Endodermal cell (in vitro differentiated cells): ENCODE measurements at regions not wholly inside any gene's neighbourhood (a gene's known extent, or its start where the extent isn't known, plus 50 kb on each side); places are given as distances from the start of the nearest gene placed in this dataset.

ENCODE experiments used
- DNase-seq: peaks from one replicate; pipeline ENCODE4 v3.0.0-alpha.2; 2017
- H3K27ac ChIP-seq: 2 replicates; pipeline ENCODE4 v1.5.1; 2013; ENCODE audit warnings: mild to moderate bottlenecking, low read depth, low read length, moderate library complexity
- H3K27me3 ChIP-seq: 2 replicates; pipeline ENCODE4 v1.6.1; 2013; ENCODE audit warnings: mild to moderate bottlenecking, low read length, moderate library complexity; ENCODE audit not compliant: insufficient read depth, control insufficient read depth, poor library complexity, severe bottlenecking
- H3K36me3 ChIP-seq: 2 replicates; pipeline ENCODE4 v1.7.0; 2013; ENCODE audit warnings: mild to moderate bottlenecking, low read length, moderate library complexity; ENCODE audit not compliant: control insufficient read depth, insufficient read depth
- H3K4me1 ChIP-seq: one replicate; pipeline ENCODE4 v1.7.0; 2013; ENCODE audit warnings: low read length; ENCODE audit not compliant: control insufficient read depth, insufficient read depth
- H3K4me3 ChIP-seq: 2 replicates; pipeline ENCODE4 v1.5.1; 2013; ENCODE audit warnings: mild to moderate bottlenecking, low read length, moderate library complexity
- H3K9ac ChIP-seq: 2 replicates; pipeline ENCODE4 v1.6.1; 2013; ENCODE audit warnings: mild to moderate bottlenecking, low read length, moderate library complexity; ENCODE audit not compliant: poor library complexity, severe bottlenecking; ENCODE audit errors: extremely low read depth
- H3K9me3 ChIP-seq: 2 replicates; pipeline ENCODE4 v1.6.1; 2013; ENCODE audit warnings: mild to moderate bottlenecking, low read length, moderate library complexity; ENCODE audit not compliant: control insufficient read depth
- H3K27ac Mint-ChIP-seq: 2 replicates; pipeline ENCODE4 v1.8.0; 2020; ENCODE audit warnings: mixed read lengths
- H3K27me3 Mint-ChIP-seq: 2 replicates; pipeline ENCODE4 v1.8.0; 2021; ENCODE audit warnings: mild to moderate bottlenecking, mixed read lengths; ENCODE audit not compliant: insufficient read depth
- H3K36me3 Mint-ChIP-seq: 2 replicates; pipeline ENCODE4 v1.8.0; 2020; ENCODE audit warnings: low read depth, mixed read lengths
- H3K4me1 Mint-ChIP-seq: 2 replicates; pipeline ENCODE4 v1.8.0; 2020; ENCODE audit warnings: mixed read lengths
- H3K4me3 Mint-ChIP-seq: 2 replicates; pipeline ENCODE4 v1.8.0; 2020; ENCODE audit warnings: mild to moderate bottlenecking, moderate library complexity, mixed read lengths
- H3K9me3 Mint-ChIP-seq: 2 replicates; pipeline ENCODE4 v1.8.0; 2020; ENCODE audit warnings: mild to moderate bottlenecking, mixed read lengths
- WGBS, 2 experiments: methylation state at CpG; one replicate each; pipeline versions ENCODE4 v1.1.5 to v1.1.7; 2013; ENCODE audit warnings: missing lambda C conversion rate in 2 of 2, mixed read lengths in 1 of 2; ENCODE audit not compliant: insufficient coverage in 1 of 2, insufficient read length in 1 of 2; 5-methylcytosine and 5-hydroxymethylcytosine counted together
- TF ChIP-seq, protein P1 (sequence below): fragments of 200-600 bp; sonication (generic); conservative IDR thresholded peaks from 2 replicates; pipeline ENCODE4 v1.5.0; 2021; ENCODE audit warnings: antibody characterized with exemption, mild to moderate bottlenecking

DNA sequence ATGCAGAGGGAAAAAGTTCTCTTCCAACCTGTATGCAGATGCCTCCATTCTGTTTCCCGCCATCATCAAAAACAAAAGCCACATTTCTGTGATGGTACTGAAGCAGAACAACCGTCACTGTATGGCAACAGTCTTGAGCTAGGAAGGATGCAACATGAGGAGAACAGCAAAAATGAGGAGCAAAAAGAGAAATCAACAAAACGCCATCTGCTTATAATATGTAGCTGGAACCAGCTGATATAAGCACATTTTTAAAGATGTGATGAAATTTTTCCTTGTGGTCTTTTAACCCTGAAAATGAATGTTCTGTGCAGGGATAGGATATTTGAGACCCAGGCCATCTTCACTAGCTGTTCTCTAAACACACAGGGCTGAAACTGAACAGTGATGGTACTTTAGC lies 287.0 kb downstream of the ZIC4 start:
- 78 to 90% methylated on average over 2 to 3 of the region's 3 CpGs for WGBS, 2 experiments
- Mint-ChIP-seq H3K4me1 (no peaks in the 10 kb centered on the region), H3K4me3 (no peak overlapping the region), H3K27ac (no peak overlapping the region), H3K9me3 (no peaks in the 10 kb centered on the region), H3K36me3 (no peaks in the 10 kb centered on the region), H3K27me3 (no peaks in the 10 kb centered on the region)
- Histone ChIP-seq H3K27me3 (no peaks in the 10 kb centered on the region), H3K4me3 (no peak overlapping the region), H3K36me3 (no peaks in the 10 kb centered on the region), H3K9me3 (no peaks in the 10 kb centered on the region), H3K27ac (no peak overlapping the region), H3K4me1 (no peaks in the 10 kb centered on the region), H3K9ac (no peak overlapping the region)
- TF ChIP-seq, protein P1, sequence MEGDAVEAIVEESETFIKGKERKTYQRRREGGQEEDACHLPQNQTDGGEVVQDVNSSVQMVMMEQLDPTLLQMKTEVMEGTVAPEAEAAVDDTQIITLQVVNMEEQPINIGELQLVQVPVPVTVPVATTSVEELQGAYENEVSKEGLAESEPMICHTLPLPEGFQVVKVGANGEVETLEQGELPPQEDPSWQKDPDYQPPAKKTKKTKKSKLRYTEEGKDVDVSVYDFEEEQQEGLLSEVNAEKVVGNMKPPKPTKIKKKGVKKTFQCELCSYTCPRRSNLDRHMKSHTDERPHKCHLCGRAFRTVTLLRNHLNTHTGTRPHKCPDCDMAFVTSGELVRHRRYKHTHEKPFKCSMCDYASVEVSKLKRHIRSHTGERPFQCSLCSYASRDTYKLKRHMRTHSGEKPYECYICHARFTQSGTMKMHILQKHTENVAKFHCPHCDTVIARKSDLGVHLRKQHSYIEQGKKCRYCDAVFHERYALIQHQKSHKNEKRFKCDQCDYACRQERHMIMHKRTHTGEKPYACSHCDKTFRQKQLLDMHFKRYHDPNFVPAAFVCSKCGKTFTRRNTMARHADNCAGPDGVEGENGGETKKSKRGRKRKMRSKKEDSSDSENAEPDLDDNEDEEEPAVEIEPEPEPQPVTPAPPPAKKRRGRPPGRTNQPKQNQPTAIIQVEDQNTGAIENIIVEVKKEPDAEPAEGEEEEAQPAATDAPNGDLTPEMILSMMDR = no peak
- no peak for DNase-seq

DNA sequence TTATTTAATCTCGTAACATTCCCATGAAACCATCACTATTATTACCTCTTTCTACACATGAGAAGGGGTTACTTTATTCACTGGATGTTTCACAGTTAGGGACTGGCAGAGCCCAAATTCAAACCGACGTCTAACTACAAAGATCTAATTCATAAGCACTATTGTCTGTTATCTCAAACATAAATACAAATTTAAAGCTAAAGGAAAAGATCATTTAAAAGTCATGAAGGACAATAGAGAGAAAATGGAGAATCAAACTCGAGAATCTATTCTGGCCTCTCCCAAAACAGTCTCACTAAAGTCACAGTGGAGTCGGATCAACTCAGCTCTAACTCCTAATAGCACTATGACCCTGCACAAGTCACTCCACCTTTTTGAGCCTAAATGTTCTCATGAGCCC lies 287.7 kb downstream of the ZIC4 start:
- WGBS, 2 experiments = 85 to 89% methylated on average over 3 to 5 of the region's 5 CpGs
- no peak overlapping the region for H3K9ac ChIP-seq
- no peak overlapping the region for H3K27ac ChIP-seq
- Mint-ChIP-seq H3K27me3 (no peaks in the 10 kb centered on the region), H3K9me3 (no peaks in the 10 kb centered on the region), H3K4me3 (no peak overlapping the region), H3K27ac (no peak overlapping the region), H3K36me3 (no peaks in the 10 kb centered on the region), H3K4me1 (no peaks in the 10 kb centered on the region)
- H3K27me3 ChIP-seq = no peaks in the 10 kb centered on the region
- no peaks in the 10 kb centered on the region for H3K9me3 ChIP-seq
- TF ChIP-seq, protein P1 = no peak
- H3K4me3 ChIP-seq = no peak overlapping the region
- no peak for DNase-seq
- H3K36me3 ChIP-seq = no peaks in the 10 kb centered on the region
- no peaks in the 10 kb centered on the region for H3K4me1 ChIP-seq

DNA sequence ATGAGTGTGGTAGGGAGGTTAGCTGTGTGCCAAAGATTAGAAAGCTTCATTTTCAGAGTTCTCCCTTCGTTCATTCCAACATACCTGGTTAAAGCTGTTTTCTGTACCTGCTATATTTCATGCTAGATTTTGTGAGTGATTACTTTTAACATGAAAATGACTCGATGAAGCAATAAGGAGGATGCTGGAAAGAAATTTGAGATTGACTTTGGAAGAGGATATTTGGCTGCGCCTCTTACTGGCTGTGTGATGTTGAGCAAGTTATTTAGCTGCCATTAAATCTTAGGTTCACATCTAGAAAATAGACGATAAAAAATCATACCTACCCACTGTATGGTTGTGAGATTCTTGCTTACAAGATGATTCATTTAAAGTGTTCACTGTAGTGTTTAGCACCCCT lies 288.7 kb downstream of the ZIC4 start:
- Histone ChIP-seq H3K4me1 (no peaks in the 10 kb centered on the region), H3K9ac (no peak overlapping the region), H3K9me3 (no peaks in the 10 kb centered on the region), H3K4me3 (no peak overlapping the region), H3K27ac (no peak overlapping the region), H3K27me3 (no peaks in the 10 kb centered on the region), H3K36me3 (no peaks in the 10 kb centered on the region)
- H3K27me3 Mint-ChIP-seq = no peaks in the 10 kb centered on the region
- DNase-seq = no peak
- H3K9me3 Mint-ChIP-seq = no peaks in the 10 kb centered on the region
- no peaks in the 10 kb centered on the region for H3K4me1 Mint-ChIP-seq
- no peak overlapping the region for H3K27ac Mint-ChIP-seq
- no peaks in the 10 kb centered on the region for H3K36me3 Mint-ChIP-seq
- 73 to 80% methylated on average over 2 to 4 of the region's 4 CpGs for WGBS, 2 experiments
- TF ChIP-seq, protein P1 = no peak
- no peak overlapping the region for H3K4me3 Mint-ChIP-seq
